GM12864 (cell line): ENCODE measurements at regions not wholly inside any gene's neighbourhood (a gene's known extent, or its start where the extent isn't known, plus 50 kb on each side); places are given as distances from the start of the nearest gene placed in this dataset.
"Not testable (repeated sequence)": the region's sequence is repeated elsewhere in the genome, so short reads cannot be mapped to it uniquely, and the experiment has no call there.

Source experiments
- DNase-seq: peaks from one replicate; pipeline ENCODE4 v3.0.0-alpha.2; 2011; ENCODE audit warnings: low read depth
- H3K4me3 ChIP-seq: 2 replicates; pipeline ENCODE4 v1.5.1; 2011; ENCODE audit warnings: mild to moderate bottlenecking, low read depth, low read length, control low read depth
- TF ChIP-seq, protein P1 (sequence below): IDR thresholded peaks from 2 replicates; pipeline ENCODE4 v1.5.1; 2011; ENCODE audit warnings: low read depth, mild to moderate bottlenecking, moderate library complexity, low read length, control low read depth, inconsistent platforms; ENCODE audit errors: missing control alignments

DNA sequence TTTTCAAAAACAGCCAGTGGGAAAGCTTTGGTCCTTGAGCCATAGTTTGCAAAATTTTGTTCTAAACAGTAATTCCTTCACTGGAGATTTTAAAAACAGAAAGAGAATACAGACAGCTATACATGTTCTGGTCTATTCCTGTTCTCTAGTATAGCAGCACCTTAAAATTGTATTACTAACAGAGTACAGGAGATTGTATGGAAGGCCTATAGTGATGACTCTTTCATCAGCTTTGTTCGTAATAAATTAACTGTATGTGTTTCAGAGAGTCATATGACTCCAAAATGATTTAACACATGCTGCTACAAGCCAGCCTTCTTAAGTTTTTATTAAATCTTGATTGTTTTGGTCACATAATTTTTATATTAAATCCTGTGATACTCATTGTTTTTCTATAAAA is 1124.6 kb upstream of the FAM98A start:
- H3K4me3 ChIP-seq, result no peak overlapping the region
- no peak for DNase-seq
- TF ChIP-seq, protein P1, sequence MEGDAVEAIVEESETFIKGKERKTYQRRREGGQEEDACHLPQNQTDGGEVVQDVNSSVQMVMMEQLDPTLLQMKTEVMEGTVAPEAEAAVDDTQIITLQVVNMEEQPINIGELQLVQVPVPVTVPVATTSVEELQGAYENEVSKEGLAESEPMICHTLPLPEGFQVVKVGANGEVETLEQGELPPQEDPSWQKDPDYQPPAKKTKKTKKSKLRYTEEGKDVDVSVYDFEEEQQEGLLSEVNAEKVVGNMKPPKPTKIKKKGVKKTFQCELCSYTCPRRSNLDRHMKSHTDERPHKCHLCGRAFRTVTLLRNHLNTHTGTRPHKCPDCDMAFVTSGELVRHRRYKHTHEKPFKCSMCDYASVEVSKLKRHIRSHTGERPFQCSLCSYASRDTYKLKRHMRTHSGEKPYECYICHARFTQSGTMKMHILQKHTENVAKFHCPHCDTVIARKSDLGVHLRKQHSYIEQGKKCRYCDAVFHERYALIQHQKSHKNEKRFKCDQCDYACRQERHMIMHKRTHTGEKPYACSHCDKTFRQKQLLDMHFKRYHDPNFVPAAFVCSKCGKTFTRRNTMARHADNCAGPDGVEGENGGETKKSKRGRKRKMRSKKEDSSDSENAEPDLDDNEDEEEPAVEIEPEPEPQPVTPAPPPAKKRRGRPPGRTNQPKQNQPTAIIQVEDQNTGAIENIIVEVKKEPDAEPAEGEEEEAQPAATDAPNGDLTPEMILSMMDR, result no peak

GRCh38 chr2:34719206-34719605 is 1120.1 kb upstream of the FAM98A start:
- no peak overlapping the region for H3K4me3 ChIP-seq
- TF ChIP-seq, protein P1, result no peak
- no peak for DNase-seq

- TF ChIP-seq, protein P1, result no peak
- DNase-seq, result no peak
- no peak overlapping the region for H3K4me3 ChIP-seq
Measured at GRCh38 chr2:34705551-34706247, 1106.6 kb upstream of the FAM98A start.

GRCh38 chr2:34703292-34703691 is 1104.2 kb upstream of the FAM98A start:
- no peak overlapping the region for H3K4me3 ChIP-seq
- TF ChIP-seq, protein P1, result no peak

DNA sequence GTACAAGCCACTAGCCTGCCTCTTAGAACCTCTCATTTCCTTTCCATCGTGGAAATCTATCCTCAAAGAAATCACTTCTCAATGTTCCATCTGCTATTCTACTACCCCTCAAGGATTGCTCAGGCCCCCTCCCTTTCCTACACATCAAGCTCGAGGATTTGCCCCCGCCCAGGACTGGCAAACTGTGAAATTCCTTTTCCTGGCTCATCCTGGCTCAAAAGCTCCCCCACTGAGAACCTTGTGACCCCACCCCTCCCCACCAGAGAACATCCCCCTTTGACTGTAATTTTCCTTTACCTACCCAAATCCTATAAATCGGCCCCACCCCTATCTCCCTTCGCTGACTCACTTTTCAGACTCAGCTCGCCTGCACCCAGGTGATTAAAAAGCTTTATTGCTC is 1103.3 kb upstream of the FAM98A start:
- not testable (repeated sequence) for DNase-seq, H3K4me3 ChIP-seq

More at GRCh38 chr2:34703292-34703691, 1104.2 kb upstream of the FAM98A start:
- DNase-seq, result no peak

DNA sequence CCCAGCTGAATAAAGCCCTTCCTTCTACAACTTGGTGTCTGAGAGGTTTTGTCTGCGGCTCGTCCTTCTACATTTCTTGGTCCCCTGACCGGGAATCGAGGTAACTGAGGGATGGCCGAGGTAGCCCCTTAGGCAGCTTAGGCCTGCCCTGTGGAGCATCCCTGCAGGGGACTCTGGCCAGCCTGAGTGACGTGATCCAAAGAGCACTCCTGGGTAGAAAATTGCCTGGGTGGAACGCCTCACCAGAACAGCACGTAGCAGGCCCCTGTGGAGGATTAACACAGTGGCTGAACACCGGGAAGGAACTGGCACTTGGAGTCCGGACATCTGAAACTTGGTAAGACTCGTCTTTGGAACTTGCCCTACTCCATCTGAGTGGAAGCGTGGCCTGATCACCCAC is 1078.5 kb upstream of the FAM98A start:
- not testable (repeated sequence) for H3K4me3 ChIP-seq, DNase-seq

DNA sequence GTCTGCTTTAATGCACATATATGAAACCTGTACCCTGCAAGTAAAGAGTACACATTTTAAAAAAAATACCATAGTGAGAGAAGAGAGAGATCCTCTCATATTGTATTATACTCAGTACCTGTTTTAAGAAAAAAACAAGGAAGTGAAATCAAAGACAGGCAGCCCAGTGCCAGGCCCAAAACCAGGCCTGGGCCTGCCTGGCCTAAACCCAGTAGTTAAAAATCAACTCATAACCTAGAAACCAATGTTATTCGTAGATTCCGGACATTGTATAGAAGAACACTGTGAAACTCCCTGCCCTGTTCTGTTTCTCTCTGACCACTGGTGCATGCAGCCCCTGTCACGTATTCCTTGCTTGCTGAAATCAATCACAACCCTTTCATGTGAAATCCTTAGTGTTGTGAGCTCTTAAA is 1078.0 kb upstream of the FAM98A start:
- not testable (repeated sequence) for H3K4me3 ChIP-seq, DNase-seq

- TF ChIP-seq, protein P1, result no peak
- no peak for DNase-seq
- no peak overlapping the region for H3K4me3 ChIP-seq
Measured at GRCh38 chr2:34670482-34670881, 1071.4 kb upstream of the FAM98A start.
